ENCODE measurements at regions not wholly inside any gene's neighbourhood (a gene's known extent, or its start where the extent isn't known, plus 50 kb on each side); places are given as distances from the start of the nearest gene placed in this dataset.

DNA sequence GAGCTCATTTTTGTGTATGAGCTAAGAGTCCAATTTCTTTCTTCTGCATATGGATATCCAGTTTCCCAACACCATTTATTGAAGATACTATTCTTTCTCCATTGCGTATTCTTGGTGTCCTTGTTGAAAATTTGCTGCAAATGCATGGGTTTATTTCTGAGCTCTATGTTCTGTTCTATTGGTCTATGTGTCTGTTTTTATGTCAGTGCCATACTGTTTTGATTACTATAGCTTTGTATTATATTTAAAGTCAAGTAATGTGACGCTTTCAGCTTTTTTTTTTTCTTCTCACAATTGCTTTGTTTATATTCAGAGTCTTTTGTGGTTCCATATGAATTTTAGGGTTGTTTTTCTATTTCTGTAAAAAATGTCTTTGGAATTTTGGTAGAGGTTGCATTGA is 247.1 kb upstream of the TBX3 start:
- H3K9ac ChIP-seq (ENCODE audit: low read depth, low read length): no peak overlapping the region
- H3K9me3 ChIP-seq (replicated peaks; ENCODE audit: low read length): no peaks in the 10 kb centered on the region
- H3K27me3 ChIP-seq (ENCODE audit: control insufficient read depth, insufficient read depth, low read length): no peaks in the 10 kb centered on the region
- H3K4me1 ChIP-seq (ENCODE audit: control insufficient read depth, insufficient read depth, low read length): peaks cover 25% of the 10 kb centered on the region
- no peak overlapping the region for H3K4me2 ChIP-seq (ENCODE audit: low read length)
- no peak overlapping the region for H3K4me3 ChIP-seq (ENCODE audit: low read length)
- H3K36me3 ChIP-seq (ENCODE audit: insufficient read depth, low read length): no peaks in the 10 kb centered on the region

DNA sequence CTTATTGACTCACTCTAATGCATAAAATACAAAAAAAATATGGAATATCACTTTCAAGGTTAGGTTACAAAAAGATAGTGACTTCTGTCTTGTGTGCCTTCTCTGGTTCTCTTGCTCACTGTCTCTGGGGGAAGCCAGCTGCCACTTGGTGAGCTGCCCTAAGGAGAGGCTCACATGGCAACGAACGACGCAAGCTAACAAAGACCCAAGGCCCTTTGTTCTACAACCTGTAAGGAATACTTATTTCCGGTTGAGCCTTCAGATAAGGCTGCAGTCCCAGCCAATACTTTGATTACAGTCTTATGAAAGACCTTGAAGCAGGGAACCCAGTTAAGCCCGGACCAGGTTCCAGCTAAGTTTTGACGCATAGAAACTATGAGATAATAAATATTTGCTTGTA is 242.4 kb upstream of the TBX3 start:
- Histone ChIP-seq H3K9me3 (replicated peaks; ENCODE audit: low read length) (no peaks in the 10 kb centered on the region), H3K27me3 (ENCODE audit: control insufficient read depth, insufficient read depth, low read length) (no peaks in the 10 kb centered on the region), H3K36me3 (ENCODE audit: insufficient read depth, low read length) (no peaks in the 10 kb centered on the region), H3K4me2 (ENCODE audit: low read length) (no peak overlapping the region), H3K4me3 (ENCODE audit: low read length) (no peak overlapping the region), H3K4me1 (ENCODE audit: control insufficient read depth, insufficient read depth, low read length) (peaks cover 9% of the 10 kb centered on the region), H3K9ac (ENCODE audit: low read depth, low read length) (no peak overlapping the region)

DNA sequence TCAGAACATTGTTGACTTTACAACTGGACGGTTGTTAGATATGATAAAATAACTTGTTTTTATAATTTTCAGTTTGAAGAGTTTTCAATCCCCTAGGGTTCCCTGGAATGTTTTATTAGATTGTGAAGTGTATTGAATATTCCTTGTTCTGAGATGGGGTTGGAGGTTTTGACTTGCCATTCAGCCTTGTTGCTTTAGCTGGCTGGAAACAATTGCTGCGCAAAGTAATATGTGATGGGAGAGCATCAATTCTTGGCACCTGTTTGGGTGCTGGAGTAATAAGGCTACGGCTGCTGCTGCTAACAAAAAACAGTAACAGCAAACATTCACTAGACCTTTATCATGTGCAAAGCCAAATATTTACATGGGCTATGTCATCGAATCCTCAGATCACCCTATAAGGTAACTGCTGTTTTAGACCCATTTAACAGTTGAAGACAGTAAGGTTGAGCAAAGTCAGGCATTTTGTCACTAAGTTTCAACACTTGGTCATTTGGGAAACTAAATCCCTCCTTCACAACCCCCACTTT is 241.0 kb upstream of the TBX3 start:
- no peak overlapping the region for H3K4me2 ChIP-seq (ENCODE audit: low read length)
- no peaks in the 10 kb centered on the region for H3K36me3 ChIP-seq (ENCODE audit: insufficient read depth, low read length)
- no peaks in the 10 kb centered on the region for H3K9me3 ChIP-seq (replicated peaks; ENCODE audit: low read length)
- H3K4me1 ChIP-seq (ENCODE audit: control insufficient read depth, insufficient read depth, low read length): peaks cover 22% of the 10 kb centered on the region
- no peak overlapping the region for H3K4me3 ChIP-seq (ENCODE audit: low read length)
- H3K9ac ChIP-seq (ENCODE audit: low read depth, low read length): no peak overlapping the region
- no peaks in the 10 kb centered on the region for H3K27me3 ChIP-seq (ENCODE audit: control insufficient read depth, insufficient read depth, low read length)

DNA sequence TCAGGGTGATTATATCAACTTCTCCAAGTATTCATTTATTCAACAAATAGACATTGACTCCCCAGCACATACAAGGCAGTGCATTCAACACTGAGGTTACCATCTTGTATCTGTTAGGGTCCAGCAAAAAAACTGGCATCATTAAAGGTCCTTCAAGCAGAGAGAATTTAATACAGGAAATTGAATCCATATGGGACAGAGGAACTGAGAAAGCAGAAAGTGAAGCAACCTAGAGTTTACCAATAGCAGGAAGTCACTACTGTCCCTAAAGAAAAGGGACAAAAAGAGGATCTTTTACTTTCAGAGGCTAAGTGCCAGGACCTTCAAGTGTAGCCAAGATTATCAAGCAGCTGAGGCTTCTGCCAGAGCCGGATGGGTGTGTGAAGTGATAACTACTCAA is 237.8 kb upstream of the TBX3 start:
- no peak overlapping the region for H3K4me3 ChIP-seq (ENCODE audit: low read length)

DNA sequence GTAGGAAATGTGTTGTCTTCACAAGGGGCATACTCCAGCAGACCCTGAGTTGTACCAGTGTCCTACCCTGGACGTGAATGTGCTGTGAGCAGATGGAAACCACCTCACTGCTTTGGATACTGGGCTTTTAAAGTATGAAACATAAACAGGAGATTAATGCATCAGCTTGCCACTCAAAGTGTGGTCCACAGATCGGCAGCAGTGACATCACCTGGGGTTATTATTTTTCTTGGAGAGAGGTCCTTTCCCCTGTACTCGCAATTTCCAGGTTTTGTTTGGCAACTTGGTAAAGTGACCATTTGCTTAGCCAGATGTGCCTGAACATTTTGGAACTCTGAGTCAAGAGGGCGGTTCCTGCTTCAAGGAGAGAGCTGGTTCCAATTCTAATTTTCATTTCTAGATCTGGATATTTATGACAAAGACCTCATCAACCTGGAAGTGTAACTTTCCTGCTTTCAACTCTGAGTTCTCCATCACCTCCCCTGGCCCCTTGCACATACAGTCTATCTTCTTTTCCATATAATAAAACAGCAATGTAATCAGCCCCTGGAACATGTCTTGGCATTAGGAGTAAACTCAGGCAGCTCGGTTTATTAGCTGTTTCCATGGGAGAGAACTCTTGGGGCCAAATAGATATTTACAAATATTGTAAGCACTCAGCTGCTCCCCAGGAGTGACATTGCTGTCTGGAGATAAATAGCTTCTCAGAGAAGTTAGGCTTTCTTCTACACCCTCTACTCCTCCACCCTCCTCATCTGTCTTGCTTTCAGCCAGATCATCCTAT is 237.0 kb upstream of the TBX3 start:
- peak overlapping the region; percentile 32 for H3K4me2 ChIP-seq (ENCODE audit: low read length)
- H3K4me3 ChIP-seq (ENCODE audit: low read length): no peak overlapping the region
- H3K36me3 ChIP-seq (ENCODE audit: insufficient read depth, low read length): no peaks in the 10 kb centered on the region
- peak overlapping the region; percentile 23 for H3K9ac ChIP-seq (ENCODE audit: low read depth, low read length)
- H3K9me3 ChIP-seq (replicated peaks; ENCODE audit: low read length): no peaks in the 10 kb centered on the region
- H3K4me1 ChIP-seq (ENCODE audit: control insufficient read depth, insufficient read depth, low read length): peaks cover 62% of the 10 kb centered on the region
- no peaks in the 10 kb centered on the region for H3K27me3 ChIP-seq (ENCODE audit: control insufficient read depth, insufficient read depth, low read length)

More for the DNA sequence above, 237.8 kb upstream of the TBX3 start:
- no peaks in the 10 kb centered on the region for H3K27me3 ChIP-seq (ENCODE audit: control insufficient read depth, insufficient read depth, low read length)
- no peak overlapping the region for H3K9ac ChIP-seq (ENCODE audit: low read depth, low read length)
- H3K9me3 ChIP-seq (replicated peaks; ENCODE audit: low read length): no peaks in the 10 kb centered on the region
- H3K4me2 ChIP-seq (ENCODE audit: low read length): no peak overlapping the region
- H3K4me1 ChIP-seq (ENCODE audit: control insufficient read depth, insufficient read depth, low read length): peaks cover 53% of the 10 kb centered on the region
- no peaks in the 10 kb centered on the region for H3K36me3 ChIP-seq (ENCODE audit: insufficient read depth, low read length)

DNA sequence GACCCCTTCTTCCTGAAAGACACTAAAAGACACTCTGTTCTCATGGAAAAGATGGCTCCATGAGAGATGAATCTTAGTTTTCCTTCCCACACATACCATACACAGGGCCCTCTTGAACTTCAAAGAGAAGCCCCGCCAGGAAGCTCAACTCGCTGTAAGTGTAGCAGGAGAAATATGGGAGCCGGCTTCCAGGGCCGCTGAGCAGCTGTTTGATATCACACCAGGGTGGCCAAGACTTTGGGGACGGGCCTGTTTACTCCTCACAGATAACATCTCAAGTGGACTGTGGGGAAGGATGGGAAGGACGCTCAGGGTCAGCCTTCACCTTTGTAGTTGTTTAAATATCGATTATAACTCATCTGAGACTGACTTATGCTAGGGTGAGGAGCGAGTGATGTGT is 235.5 kb upstream of the TBX3 start:
- Histone ChIP-seq H3K27me3 (ENCODE audit: control insufficient read depth, insufficient read depth, low read length) (no peaks in the 10 kb centered on the region), H3K36me3 (ENCODE audit: insufficient read depth, low read length) (no peaks in the 10 kb centered on the region), H3K9ac (ENCODE audit: low read depth, low read length) (peak overlapping the region; percentile 40), H3K9me3 (replicated peaks; ENCODE audit: low read length) (no peaks in the 10 kb centered on the region), H3K4me2 (ENCODE audit: low read length) (peak overlapping the region; percentile 2), H3K4me3 (ENCODE audit: low read length) (no peak overlapping the region), H3K4me1 (ENCODE audit: control insufficient read depth, insufficient read depth, low read length) (peaks cover 76% of the 10 kb centered on the region)

DNA sequence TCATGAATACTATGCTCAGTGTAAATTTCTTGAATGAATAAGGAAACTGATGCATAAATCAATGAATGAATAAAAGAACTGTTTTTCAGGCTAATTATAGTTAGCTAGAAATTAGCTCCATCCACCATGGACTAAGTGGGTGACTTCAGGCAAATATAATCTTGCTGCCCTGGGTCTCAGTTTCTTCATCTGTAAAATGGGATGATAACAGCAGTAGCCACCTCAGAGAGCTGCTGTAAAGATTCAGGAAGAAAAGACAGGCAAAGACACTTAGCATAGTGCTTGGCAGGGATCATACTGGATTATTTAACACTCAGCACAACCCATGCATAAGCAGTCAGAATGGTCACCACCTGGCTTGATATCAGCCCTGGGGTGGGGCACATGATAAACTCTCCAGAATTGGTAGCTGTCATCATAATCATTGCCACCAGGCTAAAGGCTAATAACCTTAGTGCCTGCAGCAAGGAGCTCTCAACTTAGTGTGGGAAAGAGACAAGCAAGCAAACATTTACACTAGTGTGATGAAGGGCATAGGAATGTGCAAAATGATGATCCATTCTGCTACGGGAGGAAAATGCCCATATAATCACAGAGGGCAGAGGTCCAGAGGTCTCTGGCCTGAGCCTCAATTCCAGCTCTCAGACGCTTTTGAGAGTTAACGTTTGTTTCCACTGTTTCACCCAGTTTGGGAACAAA is 234.7 kb upstream of the TBX3 start:
- Histone ChIP-seq H3K27me3 (ENCODE audit: control insufficient read depth, insufficient read depth, low read length) (no peaks in the 10 kb centered on the region), H3K9me3 (replicated peaks; ENCODE audit: low read length) (no peaks in the 10 kb centered on the region), H3K36me3 (ENCODE audit: insufficient read depth, low read length) (no peaks in the 10 kb centered on the region), H3K4me2 (ENCODE audit: low read length) (peak overlapping the region; percentile 2), H3K4me1 (ENCODE audit: control insufficient read depth, insufficient read depth, low read length) (peaks cover 84% of the 10 kb centered on the region), H3K4me3 (ENCODE audit: low read length) (no peak overlapping the region), H3K9ac (ENCODE audit: low read depth, low read length) (peak overlapping the region; percentile 40)

DNA sequence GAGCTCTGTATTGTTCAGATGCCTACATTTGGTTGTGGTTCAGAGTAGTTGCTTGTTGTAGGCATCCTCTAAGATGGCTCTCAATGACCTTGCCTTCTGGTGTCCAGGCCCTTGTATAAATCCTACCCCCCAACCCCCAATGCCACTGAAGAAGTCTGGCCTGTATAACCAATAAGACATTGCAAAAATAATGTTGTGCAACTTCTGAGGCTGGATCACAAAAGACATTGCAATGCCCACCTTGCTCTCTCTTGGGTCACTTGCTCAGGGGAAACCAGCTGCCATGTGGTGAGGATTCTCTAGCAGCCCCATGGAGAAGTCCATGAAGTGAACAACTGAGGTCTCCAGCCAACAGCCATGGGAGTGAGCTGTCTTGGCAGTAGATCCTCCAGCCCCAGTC is 234.0 kb upstream of the TBX3 start:
- H3K4me2 ChIP-seq (ENCODE audit: low read length): no peak overlapping the region
- no peaks in the 10 kb centered on the region for H3K36me3 ChIP-seq (ENCODE audit: insufficient read depth, low read length)
- peaks cover 88% of the 10 kb centered on the region for H3K4me1 ChIP-seq (ENCODE audit: control insufficient read depth, insufficient read depth, low read length)
- no peaks in the 10 kb centered on the region for H3K27me3 ChIP-seq (ENCODE audit: control insufficient read depth, insufficient read depth, low read length)
- no peaks in the 10 kb centered on the region for H3K9me3 ChIP-seq (replicated peaks; ENCODE audit: low read length)
- no peak overlapping the region for H3K4me3 ChIP-seq (ENCODE audit: low read length)
- no peak overlapping the region for H3K9ac ChIP-seq (ENCODE audit: low read depth, low read length)

DNA sequence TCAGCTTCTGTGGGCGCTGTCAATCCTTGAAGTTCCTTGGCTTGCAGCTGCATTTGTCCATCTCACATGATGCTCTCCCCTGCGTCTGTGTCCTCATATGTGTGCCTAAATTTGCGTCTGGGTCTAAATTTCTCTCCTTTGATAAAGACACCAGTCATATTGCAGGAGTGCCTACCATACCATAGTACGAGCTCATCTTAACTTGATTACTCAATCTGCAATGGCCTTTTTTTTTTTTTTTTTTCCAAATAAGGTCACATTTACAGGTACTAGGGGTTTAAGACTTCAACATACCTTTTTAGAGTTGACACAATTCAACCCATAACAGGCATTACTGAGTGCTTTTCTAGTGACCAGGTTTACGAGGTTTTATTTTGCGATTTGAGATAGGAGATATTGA is 233.3 kb upstream of the TBX3 start:
- peaks cover 88% of the 10 kb centered on the region for H3K4me1 ChIP-seq (ENCODE audit: control insufficient read depth, insufficient read depth, low read length)
- no peak overlapping the region for H3K4me3 ChIP-seq (ENCODE audit: low read length)
- no peaks in the 10 kb centered on the region for H3K36me3 ChIP-seq (ENCODE audit: insufficient read depth, low read length)
- no peaks in the 10 kb centered on the region for H3K9me3 ChIP-seq (replicated peaks; ENCODE audit: low read length)
- no peak overlapping the region for H3K4me2 ChIP-seq (ENCODE audit: low read length)
- no peaks in the 10 kb centered on the region for H3K27me3 ChIP-seq (ENCODE audit: control insufficient read depth, insufficient read depth, low read length)
- no peak overlapping the region for H3K9ac ChIP-seq (ENCODE audit: low read depth, low read length)

DNA sequence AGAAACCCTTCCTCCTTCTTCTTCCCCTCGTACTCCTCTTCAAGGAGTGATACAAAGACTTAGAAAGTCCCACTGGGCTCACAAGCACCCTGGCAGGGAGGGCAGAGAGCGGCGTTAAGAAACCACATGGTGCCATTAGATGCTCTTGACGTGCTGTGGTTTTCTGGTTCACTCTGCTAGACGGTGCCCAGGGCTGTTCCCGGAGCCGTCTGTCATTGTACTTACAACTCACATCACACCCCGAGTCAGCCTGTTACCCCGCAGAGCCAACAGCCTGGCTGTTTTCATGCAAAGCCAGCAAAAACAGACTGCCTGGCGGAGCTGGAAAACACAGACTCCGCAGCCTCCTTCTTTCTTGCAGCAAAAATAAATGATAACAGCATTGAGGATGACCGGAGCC is 232.6 kb upstream of the TBX3 start:
- Histone ChIP-seq H3K9me3 (replicated peaks; ENCODE audit: low read length) (no peaks in the 10 kb centered on the region), H3K4me2 (ENCODE audit: low read length) (no peak overlapping the region), H3K4me1 (ENCODE audit: control insufficient read depth, insufficient read depth, low read length) (peaks cover 83% of the 10 kb centered on the region), H3K4me3 (ENCODE audit: low read length) (no peak overlapping the region), H3K36me3 (ENCODE audit: insufficient read depth, low read length) (no peaks in the 10 kb centered on the region), H3K9ac (ENCODE audit: low read depth, low read length) (peak overlapping the region; percentile 33), H3K27me3 (ENCODE audit: control insufficient read depth, insufficient read depth, low read length) (no peaks in the 10 kb centered on the region)

DNA sequence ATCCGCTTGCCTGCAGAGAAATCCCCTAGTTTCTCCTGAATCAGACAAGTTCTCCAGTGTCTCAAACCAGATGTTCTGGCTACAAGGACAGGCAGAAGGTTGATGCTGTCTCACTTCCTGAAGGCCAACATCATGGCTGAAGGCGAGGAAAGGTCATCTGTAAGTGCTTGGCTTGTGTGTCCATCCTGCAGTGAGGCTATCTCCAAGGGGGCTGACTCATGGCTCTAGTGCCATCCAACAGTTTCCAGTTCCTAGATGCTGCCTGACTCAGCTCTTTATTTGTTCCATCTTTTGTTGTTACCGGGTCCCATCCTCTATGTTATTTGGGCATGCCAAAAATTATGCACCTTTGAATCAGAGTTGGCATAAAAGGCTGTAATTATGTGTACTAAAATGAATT is 232.1 kb upstream of the TBX3 start:
- no peak overlapping the region for H3K4me2 ChIP-seq (ENCODE audit: low read length)
- H3K9ac ChIP-seq (ENCODE audit: low read depth, low read length): peak overlapping the region; percentile 33
- no peaks in the 10 kb centered on the region for H3K27me3 ChIP-seq (ENCODE audit: control insufficient read depth, insufficient read depth, low read length)
- H3K9me3 ChIP-seq (replicated peaks; ENCODE audit: low read length): no peaks in the 10 kb centered on the region
- no peaks in the 10 kb centered on the region for H3K36me3 ChIP-seq (ENCODE audit: insufficient read depth, low read length)
- peaks cover 81% of the 10 kb centered on the region for H3K4me1 ChIP-seq (ENCODE audit: control insufficient read depth, insufficient read depth, low read length)
- no peak overlapping the region for H3K4me3 ChIP-seq (ENCODE audit: low read length)

Data from skeletal muscle satellite cell (primary cell).